GM12892 (cell line): ENCODE measurements at regions not wholly inside any gene's neighbourhood (a gene's known extent, or its start where the extent isn't known, plus 50 kb on each side); places are given as distances from the start of the nearest gene placed in this dataset.

Experiments
- POLR2A ChIP-seq: IDR thresholded peaks from 2 replicates; pipeline ENCODE4 v1.6.1; 2011; ENCODE audit warnings: low read depth, low read length, control low read depth
- TAF1 ChIP-seq: IDR thresholded peaks from 2 replicates; pipeline ENCODE4 v1.6.1; 2011; ENCODE audit warnings: low read depth, mild to moderate bottlenecking, control low read depth, low read length, borderline replicate concordance

GRCh38 chr2:41618754-41619153 is 429.1 kb upstream of the PKDCC start:
- TF ChIP-seq POLR2A (no peak), TAF1 (no peak)
